Stomach (tissue), 4 donors: ENCODE measurements at regions not wholly inside any gene's neighbourhood (a gene's known extent, or its start where the extent isn't known, plus 50 kb on each side); places are given as distances from the start of the nearest gene placed in this dataset.

Experiments used
- EP300 ChIP-seq: sonication (generic); formaldehyde crosslinking; IDR thresholded peaks from one replicate; pipeline ENCODE4 v1.6.1; 2017; ENCODE audit warnings: antibody characterized with exemption
- POLR2A ChIP-seq, 4 donors: fragments of 450-650 bp; IDR thresholded peaks; one replicate each; pipeline ENCODE4 v1.6.1; 2016; ENCODE audit warnings: antibody characterized with exemption in 4 of 4, control low read depth in 2 of 4, mild to moderate bottlenecking in 1 of 4, moderate library complexity in 1 of 4
- POLR2AphosphoS5 ChIP-seq, 3 donors: sonication (generic); formaldehyde crosslinking; IDR thresholded peaks; one replicate each; pipeline ENCODE4 v1.6.1; 2016; ENCODE audit warnings: antibody characterized with exemption in 3 of 3
- TF ChIP-seq, protein P1 (sequence below), 7 experiments: fragments of 450-650 bp in 4 of 7; fragments of 200-600 bp in 3 of 7; sonication (generic) in 3 of 7; IDR thresholded peaks; one replicate each; pipeline ENCODE4 v1.5.1; 2016 to 2019; ENCODE audit warnings: antibody characterized with exemption in 7 of 7, control low read depth in 2 of 7, mild to moderate bottlenecking in 1 of 7

DNA sequence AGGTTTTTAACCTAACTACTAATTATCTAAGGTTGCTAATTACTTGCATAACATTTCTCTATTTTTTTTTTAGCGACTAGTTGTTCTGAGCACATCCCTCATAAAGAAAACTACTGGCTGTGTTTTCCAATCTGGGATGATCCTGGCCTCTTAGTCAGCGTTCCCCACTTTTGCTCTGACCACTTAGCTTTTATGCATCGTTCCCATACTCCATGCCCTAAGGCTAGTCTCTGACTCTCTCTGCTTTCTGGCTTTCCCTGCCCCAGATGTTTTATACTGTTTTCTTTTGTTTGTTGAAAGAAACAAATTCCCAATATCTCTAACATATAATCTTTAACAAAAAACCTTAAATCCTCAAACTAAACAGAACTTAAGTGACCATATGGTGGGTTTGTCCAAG is 217.9 kb downstream of the SPATA31D1 start:
- TF ChIP-seq, protein P1, sequence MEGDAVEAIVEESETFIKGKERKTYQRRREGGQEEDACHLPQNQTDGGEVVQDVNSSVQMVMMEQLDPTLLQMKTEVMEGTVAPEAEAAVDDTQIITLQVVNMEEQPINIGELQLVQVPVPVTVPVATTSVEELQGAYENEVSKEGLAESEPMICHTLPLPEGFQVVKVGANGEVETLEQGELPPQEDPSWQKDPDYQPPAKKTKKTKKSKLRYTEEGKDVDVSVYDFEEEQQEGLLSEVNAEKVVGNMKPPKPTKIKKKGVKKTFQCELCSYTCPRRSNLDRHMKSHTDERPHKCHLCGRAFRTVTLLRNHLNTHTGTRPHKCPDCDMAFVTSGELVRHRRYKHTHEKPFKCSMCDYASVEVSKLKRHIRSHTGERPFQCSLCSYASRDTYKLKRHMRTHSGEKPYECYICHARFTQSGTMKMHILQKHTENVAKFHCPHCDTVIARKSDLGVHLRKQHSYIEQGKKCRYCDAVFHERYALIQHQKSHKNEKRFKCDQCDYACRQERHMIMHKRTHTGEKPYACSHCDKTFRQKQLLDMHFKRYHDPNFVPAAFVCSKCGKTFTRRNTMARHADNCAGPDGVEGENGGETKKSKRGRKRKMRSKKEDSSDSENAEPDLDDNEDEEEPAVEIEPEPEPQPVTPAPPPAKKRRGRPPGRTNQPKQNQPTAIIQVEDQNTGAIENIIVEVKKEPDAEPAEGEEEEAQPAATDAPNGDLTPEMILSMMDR (IDR thresholded peaks at IDR 0.05): no peak
- TF ChIP-seq POLR2A (IDR thresholded peaks at IDR 0.05) (no peak), POLR2AphosphoS5 (IDR thresholded peaks at IDR 0.05) (no peak), EP300 (no peak)
